ENCODE measurements at regions not wholly inside any gene's neighbourhood (a gene's known extent, or its start where the extent isn't known, plus 50 kb on each side); places are given as distances from the start of the nearest gene placed in this dataset.
"Not testable (repeated sequence)": the region's sequence is repeated elsewhere in the genome, so short reads cannot be mapped to it uniquely, and the experiment has no call there.

DNA sequence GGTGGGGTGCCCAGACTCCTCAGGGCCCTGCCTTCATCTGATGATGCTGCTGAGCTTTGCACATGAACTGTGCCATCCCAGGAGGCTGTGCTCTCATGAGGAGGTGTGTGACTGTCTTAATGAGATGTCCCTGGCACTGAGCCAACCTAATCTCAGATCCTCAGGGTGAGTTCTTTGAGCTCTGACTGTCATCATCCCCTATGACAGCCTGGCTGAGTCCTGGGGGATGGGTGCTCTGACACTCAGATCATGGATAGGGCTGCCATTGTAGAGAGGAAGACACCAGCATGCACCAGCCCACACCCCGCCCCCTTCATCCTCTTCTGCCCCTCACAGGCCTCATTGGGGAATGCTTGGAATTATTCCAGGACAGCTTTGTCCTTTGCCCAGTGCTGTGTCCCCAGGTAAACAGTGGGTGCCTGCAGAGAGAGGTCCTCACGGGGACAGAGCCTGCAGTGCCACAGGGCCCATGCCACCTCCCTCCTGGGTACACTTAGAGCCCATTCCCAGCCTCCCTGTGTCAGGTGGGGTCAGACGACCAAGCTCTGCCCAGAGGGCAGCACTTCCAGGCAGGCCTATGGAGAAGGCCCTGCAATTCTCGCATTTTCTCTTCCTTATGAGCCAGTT lies 310.1 kb upstream of the SFSWAP start:
- DNase-seq: not testable (repeated sequence)

DNA sequence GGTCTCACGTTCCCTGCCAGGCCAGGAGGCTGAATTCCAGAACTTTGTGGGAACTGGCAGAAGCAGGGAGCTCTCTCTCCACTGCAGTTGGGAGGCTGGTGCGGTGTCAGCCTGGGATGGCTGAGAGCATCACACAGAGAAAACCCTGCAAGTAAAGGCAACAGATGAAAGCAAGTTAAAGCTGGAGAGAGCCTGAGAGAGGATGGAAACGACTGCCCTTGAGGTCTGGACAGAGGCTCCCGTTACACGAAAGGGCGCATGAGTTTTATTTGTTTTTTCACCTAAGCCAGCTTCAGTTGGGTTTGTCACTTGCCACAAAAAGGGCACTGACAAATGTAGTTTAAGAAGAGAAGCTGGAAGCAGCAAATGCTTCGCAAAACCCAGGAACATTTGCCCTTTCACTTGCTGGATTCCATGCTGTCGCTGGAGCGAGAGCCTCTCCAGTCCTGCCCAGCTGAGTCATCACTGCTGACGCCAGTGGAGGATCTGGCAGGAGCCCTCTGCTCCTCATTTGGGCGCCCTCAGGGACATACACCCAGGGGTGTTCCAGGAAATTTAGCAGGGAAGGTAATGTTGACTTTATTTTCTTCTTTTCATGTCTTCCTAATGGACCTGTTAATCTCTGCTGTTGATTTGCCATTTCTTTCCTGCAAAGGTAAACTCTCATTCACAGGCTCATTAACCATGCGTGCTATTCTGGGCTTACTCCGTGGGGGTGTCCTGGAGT lies 308.8 kb upstream of the SFSWAP start:
- DNase-seq: not testable (repeated sequence)

DNA sequence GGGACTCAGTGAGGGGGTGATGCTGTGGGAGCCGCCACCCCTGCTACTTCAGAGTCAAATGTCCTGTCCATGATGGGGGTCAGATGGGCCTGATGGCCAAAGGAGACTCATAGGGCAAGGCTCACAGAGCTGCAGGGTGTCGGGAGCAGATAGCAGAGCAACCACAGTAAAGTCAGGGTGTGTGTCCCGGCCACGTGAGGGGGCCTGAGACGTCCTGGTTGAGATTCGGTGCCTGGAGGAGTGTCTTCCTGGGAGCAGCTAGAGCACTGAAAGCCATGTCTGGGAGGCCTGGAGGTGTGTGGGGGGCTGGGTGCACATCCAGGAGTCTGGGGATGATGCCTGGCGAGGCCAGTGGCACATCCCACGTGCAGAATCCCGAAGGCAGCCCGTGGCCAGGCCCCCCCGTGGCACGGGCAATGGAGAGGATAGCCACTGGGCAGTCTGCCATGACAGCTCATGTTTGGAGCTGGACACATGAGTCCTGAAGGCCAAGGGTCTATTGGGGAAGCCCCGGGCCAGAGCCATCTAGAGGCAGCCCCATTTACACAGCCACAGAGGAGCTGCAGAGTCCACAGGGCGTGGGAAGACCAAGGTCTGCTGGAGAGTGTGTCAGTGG lies 308.0 kb upstream of the SFSWAP start:
- DNase-seq: no peak

DNA sequence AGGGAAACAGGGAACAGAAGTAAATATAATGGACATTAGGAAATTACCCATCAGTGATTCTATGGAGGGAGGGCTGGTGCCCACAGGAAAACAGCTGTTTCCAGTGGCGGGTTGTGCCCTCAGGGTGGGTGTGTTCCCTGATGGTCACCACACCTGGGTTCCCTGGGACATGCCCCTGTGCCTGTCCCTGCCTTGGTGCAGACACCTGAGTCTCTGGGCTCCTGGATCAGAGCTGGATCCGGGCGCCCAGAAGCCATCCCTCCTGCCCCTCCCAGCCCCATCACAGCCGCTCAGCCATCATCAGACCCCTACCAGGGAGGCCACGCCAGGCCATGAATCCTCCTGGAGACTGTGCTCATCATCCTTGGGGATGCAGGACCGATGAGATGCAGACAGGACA lies 307.2 kb upstream of the SFSWAP start:
- no peak for DNase-seq

DNA sequence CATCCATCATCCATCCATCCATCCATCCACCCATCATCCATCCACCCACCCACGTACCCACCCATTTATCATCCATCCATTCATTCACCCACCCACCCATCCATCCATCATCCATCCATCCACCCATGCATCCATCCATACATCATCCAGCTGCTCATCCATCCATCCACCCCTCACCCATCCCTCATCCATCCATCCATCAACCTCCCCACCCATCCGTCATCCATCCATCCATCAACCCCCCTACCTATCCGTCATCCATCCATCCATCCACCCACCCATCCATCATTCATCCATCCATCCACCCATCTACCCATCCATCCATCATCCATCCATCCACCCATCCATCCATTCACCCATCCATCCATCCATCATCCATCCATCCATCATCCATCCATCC lies 306.2 kb upstream of the SFSWAP start:
- DNase-seq: no peak

DNA sequence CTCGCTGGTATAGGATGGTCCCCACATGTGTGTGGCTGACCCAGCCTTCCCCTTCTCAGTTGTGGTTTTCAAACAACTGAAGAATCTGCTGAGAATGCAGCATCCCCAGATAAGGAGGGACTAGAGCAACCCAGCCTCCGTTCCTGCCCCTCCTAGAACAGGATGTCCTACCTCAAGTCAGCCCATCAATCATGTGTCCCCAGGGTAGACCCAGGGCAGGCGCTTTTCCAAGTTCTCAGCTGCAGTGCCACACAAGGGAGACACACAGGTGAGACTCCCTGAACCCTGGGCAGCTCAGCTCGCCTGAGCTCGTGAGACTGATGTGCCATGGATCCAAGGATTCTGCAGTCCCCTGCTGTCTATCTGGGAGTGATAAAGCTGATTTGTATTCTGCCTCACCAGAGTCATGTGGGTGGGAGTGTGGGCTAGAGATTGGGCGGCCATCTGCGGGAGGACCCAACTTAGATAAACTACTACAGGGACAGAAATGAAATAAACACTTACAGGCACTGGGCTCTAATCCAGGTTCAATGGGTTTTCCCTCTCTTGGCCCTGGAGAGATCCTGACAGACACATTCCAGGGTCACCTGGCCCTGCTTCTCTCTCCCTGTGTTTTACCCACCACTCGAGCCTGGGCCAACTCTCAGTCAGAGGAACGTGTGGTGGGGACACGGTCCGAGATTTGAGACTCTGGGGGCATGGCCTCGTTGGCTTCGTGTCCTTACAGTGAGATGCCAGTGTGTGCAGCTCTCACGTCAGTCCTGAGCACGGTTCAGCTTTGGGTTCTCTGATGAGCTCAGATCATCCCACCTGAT lies 303.5 kb upstream of the SFSWAP start:
- DNase-seq: no peak

DNA sequence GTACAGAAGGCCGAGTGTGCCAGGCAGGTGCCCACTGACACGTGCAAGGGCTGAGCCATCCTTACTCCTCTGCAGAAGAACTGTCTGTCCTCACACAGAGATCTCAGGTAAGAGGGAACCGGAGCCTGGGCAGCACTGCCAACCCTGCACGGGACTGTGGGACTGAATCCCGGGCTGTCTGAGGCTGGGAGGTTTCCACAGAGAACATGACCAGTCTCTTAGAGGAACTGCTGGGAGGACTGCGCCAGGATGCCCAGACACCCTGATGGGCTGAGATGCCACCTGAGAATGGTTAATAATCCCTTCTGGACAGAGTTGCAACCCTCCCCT lies 302.9 kb upstream of the SFSWAP start:
- no peak for DNase-seq

DNA sequence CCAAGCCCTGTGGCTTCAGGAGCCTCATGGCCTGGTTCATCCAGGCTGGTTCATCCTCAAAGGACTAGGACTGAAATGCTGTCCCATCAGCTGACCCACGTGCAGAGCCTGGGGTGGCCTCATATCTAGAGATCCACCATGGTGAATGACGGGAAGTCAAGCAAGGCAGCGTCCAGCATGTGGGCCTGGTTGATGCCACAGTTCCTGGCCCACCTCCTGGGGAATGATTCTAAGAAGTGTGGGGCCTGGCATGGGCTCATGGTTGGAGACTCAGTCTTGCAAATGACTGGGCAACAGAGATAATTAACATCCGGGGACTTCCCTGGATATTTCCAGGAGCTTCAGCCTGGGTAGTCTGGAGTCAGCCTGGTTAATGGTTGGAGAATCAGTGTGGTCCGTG lies 302.4 kb upstream of the SFSWAP start:
- no peak for DNase-seq

DNA sequence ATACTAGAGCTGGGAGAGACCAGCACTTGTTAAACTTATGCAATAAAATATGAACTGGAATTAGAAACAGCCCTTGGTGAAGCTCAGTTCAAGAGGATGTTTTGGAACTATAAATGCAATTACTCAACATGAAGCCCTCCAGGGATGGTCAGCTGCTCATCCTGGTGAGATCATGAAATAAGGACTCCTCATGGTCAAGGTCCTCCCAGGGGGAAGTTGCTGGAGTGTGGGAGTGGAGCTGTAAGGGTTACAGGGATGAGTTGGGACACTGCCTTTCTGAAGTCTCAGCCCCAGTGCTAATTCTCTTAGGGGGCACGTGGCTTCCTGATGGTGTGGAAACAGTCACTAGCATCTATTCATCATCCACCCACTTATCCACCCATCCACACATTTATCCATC lies 301.7 kb upstream of the SFSWAP start:
- no peak for DNase-seq

DNA sequence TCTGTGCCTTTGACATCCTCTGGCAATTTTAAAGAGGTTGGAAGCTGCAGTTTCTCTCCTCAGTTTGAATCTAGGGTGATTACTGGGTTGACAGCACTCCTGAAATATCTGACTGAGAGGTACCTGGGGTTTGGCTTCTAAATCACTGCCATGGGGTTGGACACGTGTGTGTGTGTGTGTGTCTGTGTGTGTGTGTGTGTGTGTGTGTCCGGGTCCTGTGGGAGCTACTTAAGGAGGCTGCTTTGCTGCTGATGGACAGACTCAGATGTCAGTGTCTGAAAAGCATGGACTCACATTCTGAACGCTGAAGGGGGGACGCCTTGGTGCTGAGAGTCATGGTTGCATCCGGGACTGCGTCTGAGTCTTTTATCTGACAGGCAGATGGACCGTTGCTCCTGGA lies 299.1 kb upstream of the SFSWAP start:
- DNase-seq: not testable (repeated sequence)

DNA sequence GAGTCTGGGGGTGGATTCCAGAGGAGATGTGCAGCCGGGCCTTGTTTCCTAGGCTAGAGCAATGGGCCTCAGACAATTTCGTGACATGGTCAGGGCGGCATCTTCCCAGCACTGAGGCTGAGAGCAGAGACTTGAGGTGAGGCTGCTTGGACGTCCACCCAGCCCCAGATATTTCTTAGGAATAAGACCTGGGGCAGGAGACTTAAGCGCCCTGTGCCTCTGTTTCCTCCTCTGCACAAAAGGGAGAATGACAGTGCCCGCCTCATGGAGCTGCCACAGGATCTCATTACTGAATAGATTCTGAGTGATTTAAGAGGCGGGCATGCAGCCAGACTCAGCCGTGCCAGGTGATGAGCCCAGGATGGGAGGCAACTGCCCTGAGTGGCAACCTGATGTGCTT lies 297.9 kb upstream of the SFSWAP start:
- peak; percentile 30 for DNase-seq

DNA sequence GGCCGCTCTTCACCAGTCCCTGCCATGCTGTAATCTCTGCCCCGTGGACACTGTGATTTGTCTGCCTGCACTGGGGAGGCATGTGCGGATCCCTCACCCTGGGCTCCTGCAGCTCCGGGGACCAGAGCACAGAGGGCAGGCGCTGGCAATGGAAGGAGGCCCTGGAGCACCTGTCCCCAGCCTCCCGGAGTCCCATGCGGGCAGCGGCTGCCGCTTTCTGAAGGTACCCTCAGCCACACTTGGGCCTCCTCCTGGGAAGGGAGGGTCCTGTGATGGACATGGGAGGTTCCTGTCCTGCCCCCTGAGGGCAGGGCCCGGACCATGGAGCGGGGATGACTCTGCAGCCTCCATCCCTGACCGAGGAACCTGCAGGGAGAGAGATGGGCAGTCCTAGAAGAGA lies 297.4 kb upstream of the SFSWAP start:
- no peak for DNase-seq

DNA sequence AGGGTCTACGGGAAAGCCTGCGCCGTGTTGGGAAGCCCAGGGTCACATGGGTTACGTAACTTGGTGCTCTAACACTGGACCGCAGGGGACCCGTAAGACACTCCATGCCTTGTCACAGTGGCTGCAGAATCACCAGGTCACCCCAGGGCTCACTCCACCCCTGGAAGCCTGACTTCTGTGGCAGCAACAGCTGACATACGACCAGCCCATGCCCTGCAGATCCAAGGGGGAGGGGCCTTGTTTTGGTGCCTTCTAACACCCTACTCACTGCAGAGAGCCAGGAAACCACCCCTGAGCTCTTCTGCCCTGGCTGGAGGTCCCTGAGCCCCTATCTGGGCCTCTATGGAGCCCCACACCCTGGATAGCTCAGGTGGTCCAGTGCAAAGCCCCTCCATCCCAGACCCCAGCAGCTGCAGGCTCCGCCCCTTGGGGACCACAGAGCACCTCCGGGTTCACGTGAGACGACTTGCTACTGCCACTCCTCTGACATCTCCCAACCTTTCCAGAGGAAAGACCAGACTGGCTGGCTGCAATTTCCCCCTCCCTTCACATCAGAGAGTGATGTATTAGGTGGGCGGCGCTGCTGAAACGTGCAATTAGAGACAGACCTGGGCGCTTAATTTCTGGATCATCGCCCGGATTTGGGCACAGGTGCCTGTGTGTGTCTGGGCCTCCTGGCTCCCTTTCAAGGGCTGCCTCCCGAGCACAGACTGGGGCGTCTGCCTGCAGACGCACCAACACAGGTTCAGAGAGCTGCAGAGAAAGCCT lies 296.6 kb upstream of the SFSWAP start:
- peak; percentile 21 for DNase-seq

DNA sequence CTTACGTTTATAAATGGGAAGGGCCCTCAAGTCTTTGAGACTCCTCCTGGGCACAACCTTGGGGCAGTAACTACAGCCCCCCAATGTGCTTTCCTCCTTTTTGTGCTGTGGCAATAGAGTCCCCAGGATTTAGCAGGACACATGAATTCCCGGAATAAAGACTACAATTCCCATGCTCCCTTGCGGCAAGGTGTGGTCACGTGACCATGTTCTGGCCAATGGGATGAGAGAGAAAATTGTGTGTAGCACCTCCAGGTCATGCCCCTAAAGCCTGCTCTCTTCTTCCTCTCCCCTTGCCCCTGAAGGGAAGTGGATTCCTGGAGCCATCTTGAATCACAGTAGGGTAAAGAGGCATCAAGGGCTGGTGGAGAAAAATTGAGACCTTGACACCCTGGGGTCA lies 295.1 kb upstream of the SFSWAP start:
- DNase-seq: no peak

DNA sequence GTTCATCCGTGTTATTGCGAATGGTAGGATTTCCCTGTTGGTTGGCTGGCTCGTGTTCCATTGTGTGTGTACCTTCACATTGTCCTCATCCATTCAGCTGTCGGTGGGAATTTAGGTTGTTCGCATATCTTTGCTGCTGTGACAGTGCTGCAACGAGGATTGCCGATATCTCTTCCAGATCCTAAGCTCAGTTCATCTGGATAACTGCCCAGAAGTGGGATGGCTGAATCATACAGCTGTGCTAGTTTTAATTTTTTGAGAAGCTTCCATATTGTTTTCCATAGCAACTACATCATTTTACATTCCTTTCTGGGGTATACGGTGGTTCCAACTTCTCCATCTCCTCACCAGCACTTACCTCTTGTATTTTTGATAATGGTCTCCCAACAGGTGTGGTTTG lies 292.8 kb upstream of the SFSWAP start:
- DNase-seq: no peak

DNA sequence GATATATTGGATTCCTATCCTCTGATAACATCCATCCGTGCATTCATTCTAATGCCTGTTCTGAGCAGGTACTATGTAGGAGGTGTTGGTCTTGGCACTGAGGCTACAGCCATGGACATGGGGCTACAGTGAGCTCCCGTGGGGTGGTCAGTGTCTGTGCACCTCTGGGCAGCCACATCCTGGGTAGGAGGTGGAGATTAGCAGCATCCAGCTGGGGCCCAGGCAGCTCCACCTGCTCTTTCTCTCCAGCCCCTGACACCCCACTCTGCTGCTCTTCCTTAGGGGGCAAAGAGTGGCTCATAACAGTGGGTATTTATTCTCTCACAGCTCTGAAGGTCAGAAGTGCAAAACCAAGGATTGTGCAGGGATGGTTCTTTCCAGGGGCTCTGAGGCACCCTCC lies 292.0 kb upstream of the SFSWAP start:
- DNase-seq: no peak

DNA sequence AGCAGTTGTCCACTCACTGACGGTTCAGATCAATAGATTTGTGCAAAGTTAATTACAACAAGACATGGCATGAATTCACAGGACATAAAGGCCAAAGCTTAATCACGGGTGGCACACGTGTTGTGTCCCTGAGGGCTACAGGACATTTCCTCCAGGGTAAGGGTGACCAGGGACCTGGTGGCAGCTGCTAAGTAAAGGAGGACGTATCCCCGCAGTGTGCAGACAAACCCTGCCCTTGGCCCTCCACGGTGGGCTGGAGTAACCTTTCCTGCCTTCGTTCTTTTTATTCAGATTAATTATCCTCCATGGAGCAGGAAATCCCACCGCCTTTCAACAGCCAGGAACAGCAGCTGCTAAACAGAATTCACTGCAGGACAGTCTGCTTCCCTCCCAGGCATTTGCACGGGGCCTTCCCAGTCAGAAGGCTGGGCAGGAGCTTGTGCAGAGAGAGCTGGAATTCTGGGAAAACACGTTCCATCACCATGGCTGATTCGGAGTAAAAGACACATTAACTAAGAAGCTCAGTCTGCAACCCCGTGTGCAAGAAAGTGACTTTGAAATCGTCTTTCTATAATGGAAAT lies 289.9 kb upstream of the SFSWAP start:
- DNase-seq: no peak

DNA sequence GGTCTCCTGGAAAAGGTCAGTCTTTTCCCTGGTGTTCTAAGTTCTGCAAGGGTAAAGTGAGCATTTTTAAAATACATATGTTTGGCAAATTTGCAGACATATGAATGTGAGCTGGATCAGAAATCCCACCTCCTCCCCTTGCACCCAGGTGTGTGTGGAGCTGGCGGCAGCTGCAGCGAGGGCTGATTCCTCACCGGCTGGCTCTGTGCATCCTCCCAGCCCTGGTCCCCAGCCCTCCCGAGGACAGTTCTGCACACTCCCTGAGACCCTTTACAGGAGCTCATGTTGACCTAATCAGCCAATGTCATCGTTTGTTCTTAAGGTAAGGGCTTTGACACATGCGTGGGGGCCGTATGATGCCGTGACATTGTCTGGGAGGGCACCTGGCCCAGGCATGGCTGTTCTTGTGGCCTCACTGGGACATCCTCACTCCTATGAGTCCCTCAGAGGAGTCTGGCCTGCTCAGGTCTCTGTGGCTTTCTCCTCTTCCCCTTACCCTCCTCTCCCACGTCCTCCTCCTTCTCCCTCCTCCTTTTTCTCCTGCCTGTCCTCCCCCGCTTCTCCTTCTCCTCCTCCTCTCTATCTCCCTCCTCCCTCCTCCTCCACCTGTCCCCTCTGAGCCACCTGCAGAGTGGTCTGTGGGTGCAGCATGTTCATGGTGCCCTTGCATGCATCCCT lies 289.2 kb upstream of the SFSWAP start:
- no peak for DNase-seq

DNA sequence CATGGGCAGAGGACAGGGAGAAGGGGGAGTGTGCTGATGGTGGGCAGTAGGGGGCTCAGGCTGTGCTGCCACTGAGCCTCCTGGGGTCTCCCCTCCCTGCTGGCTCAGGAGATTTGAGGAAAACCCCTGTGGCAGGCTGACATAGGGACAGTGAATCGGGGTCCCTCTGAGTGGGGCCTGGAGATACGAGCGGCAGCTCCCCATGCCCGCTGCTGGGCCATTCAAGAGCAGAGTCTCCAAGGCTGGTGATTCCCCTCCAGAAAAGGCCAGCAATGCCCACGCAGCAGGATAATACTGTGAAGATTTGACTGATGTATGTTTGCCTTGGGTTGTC lies 288.7 kb upstream of the SFSWAP start:
- DNase-seq: no peak

DNA sequence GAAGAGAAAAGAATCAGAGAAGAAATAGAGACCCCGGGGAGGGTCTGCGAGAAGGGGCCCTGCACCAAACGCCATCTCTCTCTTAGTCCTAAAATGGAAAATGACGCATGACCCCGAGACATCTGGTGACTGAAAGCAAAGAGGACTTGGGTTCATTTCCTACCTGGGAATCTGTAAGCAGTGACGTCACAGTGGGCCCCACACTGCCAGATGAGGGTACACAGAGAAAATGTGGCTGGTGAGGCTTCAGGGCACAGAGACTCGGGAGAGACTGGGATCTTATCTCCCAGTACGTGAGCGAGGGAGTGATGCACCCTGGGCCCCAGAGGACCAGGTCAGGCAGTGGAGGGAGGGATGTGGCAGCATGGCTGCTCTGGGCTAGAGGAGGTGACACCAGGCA lies 288.1 kb upstream of the SFSWAP start:
- DNase-seq: no peak

DNA sequence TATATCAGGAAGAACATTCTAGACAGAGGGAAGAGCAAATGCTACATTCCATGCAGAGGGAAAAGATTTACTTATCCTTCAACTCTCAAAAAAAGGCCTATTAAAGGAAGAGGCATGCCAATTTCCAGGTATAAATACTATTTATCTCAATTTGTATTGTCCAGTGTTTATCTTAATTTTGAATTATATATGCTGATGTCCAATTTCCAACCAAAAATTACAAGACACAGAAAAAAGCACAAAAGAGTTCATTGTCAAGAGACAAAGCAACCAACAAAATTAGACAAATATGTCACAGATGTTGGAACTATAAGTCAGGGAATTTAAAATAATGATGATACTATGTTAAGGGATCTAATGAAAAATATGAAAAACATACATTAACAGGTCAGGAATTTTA lies 286.6 kb upstream of the SFSWAP start:
- no peak for DNase-seq
